Transverse colon (tissue), 4 donors: ENCODE measurements at regions not wholly inside any gene's neighbourhood (a gene's known extent, or its start where the extent isn't known, plus 50 kb on each side); places are given as distances from the start of the nearest gene placed in this dataset.

Source experiments
- CTCF ChIP-seq, 5 experiments: fragments of 200-600 bp in 3 of 5; fragments of 450-650 bp in 2 of 5; sonication (generic) in 3 of 5; IDR thresholded peaks; 1 replicate in 2 of 5; 2 replicates in 3 of 5; pipeline ENCODE4 v1.5.1; 2016 to 2017; ENCODE audit warnings: antibody characterized with exemption in 5 of 5, inconsistent platforms in 3 of 5, mild to moderate bottlenecking in 2 of 5, moderate library complexity in 1 of 5
- EP300 ChIP-seq: sonication (generic); formaldehyde crosslinking; IDR thresholded peaks from one replicate; pipeline ENCODE4 v1.6.1; 2017; ENCODE audit warnings: antibody characterized with exemption, low read depth
- POLR2A ChIP-seq: fragments of 450-650 bp; IDR thresholded peaks from one replicate; pipeline ENCODE4 v1.6.1; 2016; ENCODE audit warnings: antibody characterized with exemption, mild to moderate bottlenecking, moderate library complexity
- POLR2AphosphoS5 ChIP-seq, 3 donors: sonication (generic); formaldehyde crosslinking; IDR thresholded peaks; one replicate each; pipeline ENCODE4 v1.6.1; 2016; ENCODE audit warnings: antibody characterized with exemption in 3 of 3

GRCh38 chr1:99502400-99502799, 143.5 kb upstream of the PALMD start:
- TF ChIP-seq CTCF (IDR thresholded peaks at IDR 0.05) (no peak), POLR2AphosphoS5 (IDR thresholded peaks at IDR 0.05) (no peak), EP300 (no peak), POLR2A (no peak)
